ENCODE measurements at regions not wholly inside any gene's neighbourhood (a gene's known extent, or its start where the extent isn't known, plus 50 kb on each side); places are given as distances from the start of the nearest gene placed in this dataset.
"Not testable (repeated sequence)": the region's sequence is repeated elsewhere in the genome, so short reads cannot be mapped to it uniquely, and the experiment has no call there.

DNA sequence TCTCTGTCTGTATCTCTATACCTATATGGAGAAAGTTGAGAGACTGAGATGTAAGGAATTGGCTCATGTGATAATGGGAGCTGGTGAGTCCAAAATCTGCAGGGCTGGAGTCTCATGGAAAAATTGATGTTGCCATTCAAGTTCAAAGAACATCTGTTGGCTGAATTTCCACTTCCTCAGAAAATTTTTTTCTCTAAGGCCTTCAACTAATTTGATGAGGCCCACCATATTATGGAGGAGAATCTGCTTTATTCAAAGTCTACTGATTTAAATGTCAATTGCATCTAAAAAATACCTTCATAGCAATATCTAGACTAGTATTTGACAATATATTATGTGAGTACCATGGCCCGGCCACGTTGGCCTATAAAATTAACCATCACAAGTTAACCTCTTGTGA, 261.4 kb downstream of the VRK1 start:
- H3K4me3 ChIP-seq (ENCODE audit: low read depth, low read length): no peak overlapping the region
- TF ChIP-seq, protein P1, sequence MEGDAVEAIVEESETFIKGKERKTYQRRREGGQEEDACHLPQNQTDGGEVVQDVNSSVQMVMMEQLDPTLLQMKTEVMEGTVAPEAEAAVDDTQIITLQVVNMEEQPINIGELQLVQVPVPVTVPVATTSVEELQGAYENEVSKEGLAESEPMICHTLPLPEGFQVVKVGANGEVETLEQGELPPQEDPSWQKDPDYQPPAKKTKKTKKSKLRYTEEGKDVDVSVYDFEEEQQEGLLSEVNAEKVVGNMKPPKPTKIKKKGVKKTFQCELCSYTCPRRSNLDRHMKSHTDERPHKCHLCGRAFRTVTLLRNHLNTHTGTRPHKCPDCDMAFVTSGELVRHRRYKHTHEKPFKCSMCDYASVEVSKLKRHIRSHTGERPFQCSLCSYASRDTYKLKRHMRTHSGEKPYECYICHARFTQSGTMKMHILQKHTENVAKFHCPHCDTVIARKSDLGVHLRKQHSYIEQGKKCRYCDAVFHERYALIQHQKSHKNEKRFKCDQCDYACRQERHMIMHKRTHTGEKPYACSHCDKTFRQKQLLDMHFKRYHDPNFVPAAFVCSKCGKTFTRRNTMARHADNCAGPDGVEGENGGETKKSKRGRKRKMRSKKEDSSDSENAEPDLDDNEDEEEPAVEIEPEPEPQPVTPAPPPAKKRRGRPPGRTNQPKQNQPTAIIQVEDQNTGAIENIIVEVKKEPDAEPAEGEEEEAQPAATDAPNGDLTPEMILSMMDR (IDR thresholded peaks at IDR 0.05; ENCODE audit: low read depth, low read length, missing control alignments): no peak
- no peak for DNase-seq (ENCODE audit: low read depth)
- in situ Hi-C loops (cut with HindIII; ENCODE audit: low sequenced_read_pairs): no loop called here

DNA sequence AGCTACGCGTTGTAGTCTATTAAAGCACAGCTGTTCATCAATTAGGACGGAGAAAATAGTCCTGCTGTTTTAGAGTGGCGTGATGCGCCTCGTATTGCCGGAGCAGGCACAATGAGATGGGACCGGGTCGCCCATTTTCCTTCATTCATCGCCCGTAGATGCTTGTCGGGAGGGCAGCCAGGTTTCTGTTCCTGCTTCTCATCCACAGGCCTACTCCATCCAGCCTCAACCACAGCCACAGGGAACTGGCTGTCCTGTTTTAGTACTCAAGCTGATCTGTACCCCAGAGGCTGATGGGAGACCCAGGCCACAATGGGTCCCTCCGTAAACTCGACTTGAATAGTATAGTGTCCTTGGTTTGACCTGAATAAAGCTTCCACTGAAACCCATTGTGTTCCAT, 264.0 kb downstream of the VRK1 start:
- no peak overlapping the region for H3K4me3 ChIP-seq (ENCODE audit: low read depth, low read length)
- TF ChIP-seq, protein P1 (IDR thresholded peaks at IDR 0.05; ENCODE audit: low read depth, low read length, missing control alignments): no peak
- in situ Hi-C loops (cut with HindIII; ENCODE audit: low sequenced_read_pairs): no loop called here
- no peak for DNase-seq (ENCODE audit: low read depth)

DNA sequence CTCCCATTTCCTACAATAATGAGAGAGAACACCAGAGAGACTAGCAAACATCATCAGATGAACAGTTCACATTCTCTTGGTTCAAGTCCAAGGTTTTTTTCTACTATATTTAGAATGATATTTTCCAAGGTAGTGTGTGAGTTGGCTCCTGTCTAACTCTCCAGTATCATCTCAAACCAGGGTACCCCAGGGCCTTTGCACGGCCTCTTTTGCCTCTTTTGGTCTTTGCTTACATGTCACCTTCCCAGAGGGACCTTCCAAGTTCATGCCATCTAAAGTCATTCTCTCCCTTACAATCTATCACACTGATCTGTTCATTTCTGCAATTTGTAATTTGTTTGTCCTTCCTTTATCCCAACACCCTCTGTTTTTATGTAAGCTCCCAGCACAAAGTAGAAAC, 264.5 kb downstream of the VRK1 start:
- no peak for DNase-seq (ENCODE audit: low read depth)
- TF ChIP-seq, protein P1 (IDR thresholded peaks at IDR 0.05; ENCODE audit: low read depth, low read length, missing control alignments): no peak
- no peak overlapping the region for H3K4me3 ChIP-seq (ENCODE audit: low read depth, low read length)
- in situ Hi-C loops (cut with HindIII; ENCODE audit: low sequenced_read_pairs): no loop called here

DNA sequence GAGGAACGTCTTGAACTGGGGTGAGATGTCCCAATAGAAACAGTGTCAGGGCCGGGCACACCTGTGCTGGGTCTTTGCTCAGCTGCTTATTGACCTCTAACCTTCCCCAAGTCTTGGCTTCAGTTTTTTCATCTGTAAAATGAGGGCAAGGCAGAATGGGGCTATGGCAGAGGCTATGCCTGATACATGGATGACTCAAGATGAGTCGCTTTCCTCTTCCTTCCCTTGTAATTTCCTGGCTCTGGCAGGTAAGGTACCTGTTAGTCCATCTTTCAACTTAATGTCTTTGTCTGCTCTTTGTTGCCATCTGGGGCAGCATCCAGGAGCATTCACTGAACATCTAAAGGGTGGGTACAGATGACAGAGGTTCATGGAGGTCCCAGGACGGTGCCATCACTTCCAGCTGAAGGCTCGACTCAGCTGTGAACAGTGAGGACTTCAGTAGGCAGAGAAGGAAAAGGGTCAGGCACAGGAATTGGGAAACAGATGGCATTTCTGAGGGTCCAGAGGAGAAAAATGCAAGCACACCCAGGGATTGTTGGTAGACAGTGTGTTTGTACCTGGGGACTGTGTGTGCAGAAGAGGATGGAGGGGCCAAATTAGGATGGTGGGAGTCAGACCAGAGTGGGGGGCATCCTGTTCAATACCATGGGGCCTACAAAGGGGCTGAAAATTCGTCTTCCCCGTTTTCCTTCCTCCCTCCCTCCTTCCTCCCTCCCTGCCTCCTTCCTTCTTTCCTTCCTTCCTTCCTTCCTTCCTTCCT, 268.3 kb downstream of the VRK1 start:
- no peak overlapping the region for H3K4me3 ChIP-seq (ENCODE audit: low read depth, low read length)
- in situ Hi-C loops (cut with HindIII; ENCODE audit: low sequenced_read_pairs): no loop called here
- TF ChIP-seq, protein P1 (IDR thresholded peaks at IDR 0.05; ENCODE audit: low read depth, low read length, missing control alignments): no peak
- DNase-seq (ENCODE audit: low read depth): no peak

DNA sequence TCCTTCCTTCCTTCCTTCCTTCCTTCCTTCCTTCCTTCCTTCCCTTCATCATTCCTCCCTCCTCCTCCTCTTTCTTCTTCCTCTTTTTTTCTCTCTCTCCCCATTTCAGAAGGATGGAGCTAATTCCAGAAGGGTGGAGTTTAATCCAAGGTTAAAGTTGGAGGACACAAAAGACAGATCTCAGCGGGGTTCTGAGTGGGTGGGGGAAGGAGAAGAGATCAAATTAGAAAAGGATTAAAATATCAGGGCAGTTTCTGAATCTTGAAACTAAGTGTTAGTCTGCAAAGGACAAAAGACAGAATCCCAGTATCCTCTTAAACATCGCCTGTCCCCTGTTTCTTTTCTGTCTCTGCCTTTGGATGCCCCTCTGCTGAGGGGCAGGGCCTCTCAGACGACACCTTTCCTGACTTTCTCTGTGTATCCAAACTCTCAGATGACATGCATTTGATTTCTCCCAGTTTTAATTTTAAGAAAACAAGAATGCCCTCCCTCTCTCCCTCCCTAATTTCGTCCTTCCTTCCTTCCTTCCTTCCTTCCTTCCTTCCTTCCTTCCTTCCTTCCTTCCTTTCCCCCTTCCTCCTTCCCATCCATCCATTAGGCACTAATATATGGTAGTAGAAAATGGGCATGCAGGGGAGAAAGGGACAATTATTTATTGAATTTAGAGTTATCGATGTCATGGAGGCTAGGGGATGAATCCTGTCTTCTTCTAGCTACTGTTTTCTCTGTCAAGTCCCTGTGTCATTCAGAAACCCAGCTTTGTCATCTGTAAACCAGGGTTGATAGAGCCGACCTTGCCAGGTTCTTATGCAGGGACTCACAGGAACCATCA, 269.1 kb downstream of the VRK1 start:
- in situ Hi-C loops (cut with HindIII; ENCODE audit: low sequenced_read_pairs): no loop called here
- no peak overlapping the region for H3K4me3 ChIP-seq (ENCODE audit: low read depth, low read length)
- DNase-seq (ENCODE audit: low read depth): no peak
- TF ChIP-seq, protein P1 (IDR thresholded peaks at IDR 0.05; ENCODE audit: low read depth, low read length, missing control alignments): no peak

DNA sequence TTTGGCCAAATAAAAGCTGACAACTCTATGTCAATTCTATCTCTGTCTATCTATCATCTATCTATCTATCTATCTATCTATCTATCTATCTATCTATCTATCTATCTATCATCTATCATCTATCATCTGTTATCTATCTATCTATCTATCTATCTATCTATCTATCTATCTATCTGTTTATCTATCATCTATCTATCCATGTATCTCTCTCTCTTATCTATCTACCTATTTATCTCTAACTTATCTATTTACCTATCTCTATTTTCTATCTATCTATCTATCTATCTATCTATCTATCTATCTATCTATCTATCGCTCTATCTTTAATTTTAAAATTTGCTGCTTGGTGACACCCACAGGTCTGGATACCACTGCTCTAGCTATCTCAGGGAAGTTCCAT, 271.1 kb downstream of the VRK1 start:
- H3K4me3 ChIP-seq (ENCODE audit: low read depth, low read length); DNase-seq (ENCODE audit: low read depth); in situ Hi-C loops (cut with HindIII; ENCODE audit: low sequenced_read_pairs): not testable (repeated sequence)

DNA sequence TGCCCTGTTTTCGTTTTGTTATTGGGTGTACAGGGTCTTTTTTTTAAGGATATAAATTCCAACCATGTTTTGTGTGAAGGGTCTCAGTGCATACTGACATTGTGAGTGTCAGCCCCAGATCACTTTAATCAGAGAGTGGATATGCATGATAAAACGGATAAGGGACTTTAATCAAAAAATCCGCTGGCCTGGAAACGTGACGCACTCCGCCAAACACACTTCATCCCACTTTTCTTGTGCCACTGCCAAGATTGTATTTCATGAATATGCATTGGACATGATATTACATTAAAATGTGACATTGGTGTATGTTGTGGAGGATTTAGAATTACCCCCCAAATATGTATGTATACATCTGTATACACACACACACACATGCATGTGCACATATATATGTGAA, 273.1 kb downstream of the VRK1 start:
- no peak for DNase-seq (ENCODE audit: low read depth)
- no peak overlapping the region for H3K4me3 ChIP-seq (ENCODE audit: low read depth, low read length)
- in situ Hi-C loops (cut with HindIII; ENCODE audit: low sequenced_read_pairs): no loop called here
- TF ChIP-seq, protein P1 (IDR thresholded peaks at IDR 0.05; ENCODE audit: low read depth, low read length, missing control alignments): no peak
